Upper lobe of left lung (tissue), 4 donors: ENCODE measurements at regions not wholly inside any gene's neighbourhood (a gene's known extent, or its start where the extent isn't known, plus 50 kb on each side); places are given as distances from the start of the nearest gene placed in this dataset.

ENCODE experiments used
- EP300 ChIP-seq, 4 donors: sonication (generic); formaldehyde crosslinking; IDR thresholded peaks; one replicate each; pipeline ENCODE4 v1.5.1; 2017; ENCODE audit warnings: antibody characterized with exemption in 4 of 4, control low read depth in 2 of 4
- POLR2A ChIP-seq, 4 donors: fragments of 450-650 bp; IDR thresholded peaks; one replicate each; pipeline ENCODE4 v1.5.1; 2016 to 2017; ENCODE audit warnings: antibody characterized with exemption in 4 of 4, mild to moderate bottlenecking in 2 of 4
- POLR2AphosphoS5 ChIP-seq, 2 donors: sonication (generic); formaldehyde crosslinking; IDR thresholded peaks; one replicate each; pipeline ENCODE4 v1.5.1; 2017; ENCODE audit warnings: antibody characterized with exemption in 2 of 2
- TF ChIP-seq, protein P1 (sequence below), 6 experiments: fragments of 450-650 bp in 4 of 6; fragments of 200-600 bp in 2 of 6; sonication (generic) in 2 of 6; IDR thresholded peaks; one replicate each; pipeline ENCODE4 v1.5.1; 2016 to 2019; ENCODE audit warnings: antibody characterized with exemption in 6 of 6

GRCh38 chr2:22247466-22247865 is 1123.7 kb downstream of the TDRD15 start:
- TF ChIP-seq POLR2AphosphoS5 (IDR thresholded peaks at IDR 0.05) = no peak
- TF ChIP-seq, protein P1, sequence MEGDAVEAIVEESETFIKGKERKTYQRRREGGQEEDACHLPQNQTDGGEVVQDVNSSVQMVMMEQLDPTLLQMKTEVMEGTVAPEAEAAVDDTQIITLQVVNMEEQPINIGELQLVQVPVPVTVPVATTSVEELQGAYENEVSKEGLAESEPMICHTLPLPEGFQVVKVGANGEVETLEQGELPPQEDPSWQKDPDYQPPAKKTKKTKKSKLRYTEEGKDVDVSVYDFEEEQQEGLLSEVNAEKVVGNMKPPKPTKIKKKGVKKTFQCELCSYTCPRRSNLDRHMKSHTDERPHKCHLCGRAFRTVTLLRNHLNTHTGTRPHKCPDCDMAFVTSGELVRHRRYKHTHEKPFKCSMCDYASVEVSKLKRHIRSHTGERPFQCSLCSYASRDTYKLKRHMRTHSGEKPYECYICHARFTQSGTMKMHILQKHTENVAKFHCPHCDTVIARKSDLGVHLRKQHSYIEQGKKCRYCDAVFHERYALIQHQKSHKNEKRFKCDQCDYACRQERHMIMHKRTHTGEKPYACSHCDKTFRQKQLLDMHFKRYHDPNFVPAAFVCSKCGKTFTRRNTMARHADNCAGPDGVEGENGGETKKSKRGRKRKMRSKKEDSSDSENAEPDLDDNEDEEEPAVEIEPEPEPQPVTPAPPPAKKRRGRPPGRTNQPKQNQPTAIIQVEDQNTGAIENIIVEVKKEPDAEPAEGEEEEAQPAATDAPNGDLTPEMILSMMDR (IDR thresholded peaks at IDR 0.05) = no peak
- TF ChIP-seq POLR2A (IDR thresholded peaks at IDR 0.05) = no peak
- no peak for TF ChIP-seq EP300 (IDR thresholded peaks at IDR 0.05)
